H1 (cell line): ENCODE measurements at regions not wholly inside any gene's neighbourhood (a gene's known extent, or its start where the extent isn't known, plus 50 kb on each side); places are given as distances from the start of the nearest gene placed in this dataset.

ENCODE experiments used
- CTCF ChIA-PET: fragments of 300-600 bp; sonication (Branson Sonifier 250); formaldehyde crosslinking; loops from one replicate; lab custom pipeline; 2021; ENCODE audit not compliant: partially characterized antibody; lab: Charles Lee
- POLR2A ChIA-PET: fragments of 300-600 bp; sonication (Branson Sonifier 250); formaldehyde crosslinking; loops from one replicate; lab custom pipeline; 2021; ENCODE audit warnings: inconsistent platforms; ENCODE audit not compliant: partially characterized antibody; lab: Charles Lee
- DNase-seq, 2 experiments: peaks; one replicate each; pipeline versions ENCODE4 v3.0.0 to v3.0.0-alpha.2; 2010 to 2022; ENCODE audit warnings: low spot score in 2 of 2, low read depth in 1 of 2, mixed read lengths in 1 of 2
- FAIRE-seq: peaks from 2 replicates; lab custom pipeline; 2011; peaks lifted over from hg19 to GRCh38; lab: Jason Lieb, UNC
- H2AFZ ChIP-seq: 2 replicates; pipeline ENCODE4 v1.8.1; 2012; ENCODE audit warnings: low read length, inconsistent platforms
- H2AK5ac ChIP-seq: 2 replicates; pipeline ENCODE4 v1.6.1; 2013; ENCODE audit warnings: low read depth, low read length
- H2BK120ac ChIP-seq: replicated peaks from 2 replicates; pipeline ENCODE3; 2013; ENCODE audit warnings: low read depth, low read length, inconsistent platforms
- H2BK12ac ChIP-seq: 2 replicates; pipeline ENCODE4 v1.6.1; 2013; ENCODE audit warnings: low read depth, low read length
- H2BK15ac ChIP-seq: 2 replicates; pipeline ENCODE4 v1.6.1; 2013; ENCODE audit warnings: low read length
- H2BK20ac ChIP-seq: 2 replicates; pipeline ENCODE4 v1.6.1; 2013; ENCODE audit warnings: low read length
- H2BK5ac ChIP-seq: 2 replicates; pipeline ENCODE4 v1.6.1; 2013; ENCODE audit warnings: low read depth, low read length
- H3K14ac ChIP-seq: 2 replicates; pipeline ENCODE4 v1.6.1; 2013; ENCODE audit warnings: inconsistent platforms; ENCODE audit not compliant: insufficient read length
- H3K18ac ChIP-seq: 2 replicates; pipeline ENCODE4 v1.6.1; 2013; ENCODE audit warnings: low read length; ENCODE audit errors: extremely low read depth
- H3K23ac ChIP-seq: 2 replicates; pipeline ENCODE4 v1.6.1; 2013; ENCODE audit warnings: inconsistent platforms; ENCODE audit not compliant: insufficient read length
- H3K23me2 ChIP-seq: 2 replicates; pipeline ENCODE4 v1.6.1; 2013; ENCODE audit warnings: low read depth, low read length
- H3K27ac ChIP-seq: 2 replicates; pipeline ENCODE4 v1.6.1; 2011; ENCODE audit warnings: low read depth, low read length, inconsistent platforms
- H3K27me3 ChIP-seq, 4 experiments: replicated peaks in 1 of 4; 1 replicate in 1 of 4; 2 replicates in 3 of 4; pipeline versions ENCODE4 v1.6.1 to v1.8.1; 2011 to 2013; ENCODE audit warnings: low read length in 3 of 4, mild to moderate bottlenecking in 3 of 4, inconsistent platforms in 2 of 4, mixed read lengths in 2 of 4, moderate library complexity in 1 of 4; ENCODE audit not compliant: control insufficient read depth in 3 of 4, insufficient read depth in 3 of 4; ENCODE audit errors: extremely low read depth in 1 of 4
- H3K36me3 ChIP-seq, 4 experiments: 2 replicates each; pipeline versions ENCODE4 v1.6.1 to v1.8.1; 2011 to 2013; ENCODE audit warnings: mild to moderate bottlenecking in 4 of 4, low read length in 3 of 4, moderate library complexity in 2 of 4, control low read depth in 1 of 4, inconsistent platforms in 1 of 4; ENCODE audit not compliant: insufficient read depth in 4 of 4, control insufficient read depth in 2 of 4
- H3K4ac ChIP-seq: replicated peaks from 2 replicates; pipeline ENCODE3; 2013; ENCODE audit warnings: low read length, low read depth, mixed read lengths, inconsistent platforms; ENCODE audit not compliant: insufficient read length
- H3K4me1 ChIP-seq, 4 experiments: replicated peaks in 1 of 4; 1 replicate in 1 of 4; 2 replicates in 3 of 4; pipeline versions ENCODE4 v1.6.1 to v1.8.1; 2011 to 2013; ENCODE audit warnings: low read length in 3 of 4, inconsistent platforms in 2 of 4, mixed read lengths in 1 of 4; ENCODE audit not compliant: insufficient read depth in 4 of 4, control insufficient read depth in 3 of 4
- H3K4me2 ChIP-seq, 2 experiments: 2 replicates each; pipeline versions ENCODE4 v1.6.1 to v1.8.1; 2011 to 2013; ENCODE audit warnings: low read depth in 2 of 2, low read length in 2 of 2, control low read depth in 1 of 2, inconsistent platforms in 1 of 2, mild to moderate bottlenecking in 1 of 2; ENCODE audit not compliant: insufficient read depth in 1 of 2
- H3K4me3 ChIP-seq, 4 experiments: fragments of 200-600, 300-600 bp in 1 of 4; sonication (generic), shearing (Covaris generic), sonication (Bioruptor Twin) in 1 of 4; 2 replicates each; pipeline versions ENCODE4 v1.5.1 to v1.8.1; 2011 to 2016; ENCODE audit warnings: low read length in 4 of 4, low read depth in 3 of 4, control low read depth in 2 of 4, inconsistent platforms in 2 of 4, mild to moderate bottlenecking in 2 of 4, mixed read lengths in 1 of 4, moderate library complexity in 1 of 4; ENCODE audit not compliant: insufficient read depth in 2 of 4; ENCODE audit errors: extremely low read depth in 1 of 4
- H3K56ac ChIP-seq: replicated peaks from 2 replicates; pipeline ENCODE3; 2013; ENCODE audit warnings: low read depth, mild to moderate bottlenecking, mixed read lengths, low read length, inconsistent platforms; ENCODE audit not compliant: insufficient read length
- H3K79me1 ChIP-seq: 2 replicates; pipeline ENCODE4 v1.6.1; 2013; ENCODE audit warnings: low read depth, low read length, control low read depth
- H3K79me2 ChIP-seq, 2 experiments: 2 replicates each; pipeline versions ENCODE4 v1.6.1 to v1.8.1; 2012 to 2013; ENCODE audit warnings: low read length in 2 of 2, mild to moderate bottlenecking in 2 of 2, inconsistent platforms in 1 of 2; ENCODE audit not compliant: insufficient read depth in 2 of 2, control insufficient read depth in 1 of 2
- H3K9ac ChIP-seq, 4 experiments: replicated peaks in 1 of 4; 1 replicate in 1 of 4; 2 replicates in 3 of 4; pipeline versions ENCODE4 v1.6.1 to v1.8.1; 2011 to 2013; ENCODE audit warnings: low read depth in 3 of 4, low read length in 3 of 4, control low read depth in 2 of 4, mild to moderate bottlenecking in 2 of 4, moderate library complexity in 2 of 4, inconsistent platforms in 1 of 4; ENCODE audit errors: extremely low read depth in 1 of 4
- H3K9me3 ChIP-seq, 2 experiments: 2 replicates each; pipeline versions ENCODE4 v1.6.1 to v1.8.1; 2012 to 2013; ENCODE audit warnings: mild to moderate bottlenecking in 2 of 2, moderate library complexity in 2 of 2, control low read depth in 1 of 2, inconsistent platforms in 1 of 2, low read depth in 1 of 2, low read length in 1 of 2, mixed read lengths in 1 of 2; ENCODE audit not compliant: insufficient read depth in 2 of 2
- H4K20me1 ChIP-seq, 2 experiments: replicated peaks in 1 of 2; 2 replicates each; pipeline versions ENCODE3 to v1.8.1; 2011 to 2013; ENCODE audit warnings: inconsistent platforms in 2 of 2, low read length in 2 of 2, mild to moderate bottlenecking in 1 of 2; ENCODE audit not compliant: insufficient read depth in 2 of 2, control insufficient read depth in 1 of 2
- H4K5ac ChIP-seq: 2 replicates; pipeline ENCODE4 v1.6.1; 2013; ENCODE audit warnings: low read length, low read depth, mixed read lengths, inconsistent platforms; ENCODE audit not compliant: insufficient read length
- H4K8ac ChIP-seq: 2 replicates; pipeline ENCODE4 v1.8.0; 2013; ENCODE audit warnings: mild to moderate bottlenecking, moderate library complexity, low read length, inconsistent platforms; ENCODE audit not compliant: insufficient read depth; ENCODE audit errors: extremely low read depth
- H4K91ac ChIP-seq: replicated peaks from 2 replicates; pipeline ENCODE3; 2013; ENCODE audit warnings: low read length, mixed read lengths, inconsistent platforms; ENCODE audit not compliant: insufficient read length
- BACH1 ChIP-seq: IDR thresholded peaks from 2 replicates; pipeline ENCODE4 v1.6.1; 2012; ENCODE audit warnings: low read length, improper control_type of control experiment
- CEBPB ChIP-seq: IDR thresholded peaks from 2 replicates; pipeline ENCODE4 v1.6.1; 2012; ENCODE audit warnings: low read depth, low read length
- CTBP2 ChIP-seq: IDR thresholded peaks from 2 replicates; pipeline ENCODE4 v1.7.0; 2011; ENCODE audit warnings: borderline replicate concordance, mild to moderate bottlenecking, moderate library complexity, mixed read lengths, low read length; ENCODE audit not compliant: insufficient read depth, insufficient read length
- EZH2 ChIP-seq: fragments of 200-600 bp; sonication (generic); IDR thresholded peaks from 2 replicates; pipeline ENCODE4 v1.7.1; 2012; ENCODE audit warnings: low read depth, mild to moderate bottlenecking, moderate library complexity, low read length, inconsistent platforms; ENCODE audit not compliant: severe bottlenecking
- FOSL1 ChIP-seq: IDR thresholded peaks from 2 replicates; pipeline ENCODE4 v1.6.1; 2011; ENCODE audit warnings: mild to moderate bottlenecking, low read depth, low read length, moderate library complexity; ENCODE audit not compliant: insufficient read depth
- HDAC2 ChIP-seq, 2 experiments: fragments of 300-600 bp in 1 of 2; sonication (generic) in 1 of 2; IDR thresholded peaks; 2 replicates each; pipeline ENCODE4 v1.6.1; 2011 to 2012; ENCODE audit warnings: low read depth in 2 of 2, low read length in 2 of 2, mild to moderate bottlenecking in 2 of 2, moderate library complexity in 2 of 2, borderline replicate concordance in 1 of 2, inconsistent platforms in 1 of 2
- KDM1A ChIP-seq: fragments of 200-600, 300-600 bp; sonication (generic); IDR thresholded peaks from 2 replicates; pipeline ENCODE4 v1.7.1; 2016; ENCODE audit warnings: mild to moderate bottlenecking, low read length, borderline replicate concordance
- NRF1 ChIP-seq: IDR thresholded peaks from 2 replicates; pipeline ENCODE4 v1.6.1; 2011; ENCODE audit warnings: mild to moderate bottlenecking, low read depth, low read length, improper control_type of control experiment
- POLR2AphosphoS5 ChIP-seq: IDR thresholded peaks from 2 replicates; pipeline ENCODE4 v1.6.1; 2011; ENCODE audit warnings: low read depth, low read length
- RBBP5 ChIP-seq: IDR thresholded peaks from 2 replicates; pipeline ENCODE4 v1.7.1; 2012; ENCODE audit warnings: low read depth, mild to moderate bottlenecking, inconsistent platforms, low read length, moderate library complexity, borderline replicate concordance
- RXRA ChIP-seq: IDR thresholded peaks from 2 replicates; pipeline ENCODE4 v1.6.1; 2011; ENCODE audit warnings: low read depth, mild to moderate bottlenecking, low read length, moderate library complexity; ENCODE audit not compliant: insufficient read depth
- SAP30 ChIP-seq: fragments of 300-600 bp; sonication (generic); IDR thresholded peaks from 2 replicates; pipeline ENCODE4 v1.7.1; 2012; ENCODE audit warnings: low read length, moderate library complexity, mild to moderate bottlenecking, inconsistent platforms; ENCODE audit not compliant: insufficient read depth, insufficient replicate concordance
- TCF12 ChIP-seq: IDR thresholded peaks from 2 replicates; pipeline ENCODE4 v1.6.1; 2011; ENCODE audit warnings: low read depth, mild to moderate bottlenecking, low read length
- USF2 ChIP-seq: IDR thresholded peaks from 2 replicates; pipeline ENCODE4 v1.6.1; 2011; ENCODE audit warnings: low read length, improper control_type of control experiment
- WGBS, 2 experiments: shearing (Covaris generic) in 1 of 2; methylation state at CpG; one replicate each; pipeline versions ENCODE4 v1.1.6 to v1.1.7; 2013 to 2015; ENCODE audit warnings: low lambda C conversion rate in 2 of 2, mixed read lengths in 2 of 2, inconsistent platforms in 1 of 2, low coverage in 1 of 2, missing lambda C conversion rate in 1 of 2; ENCODE audit not compliant: insufficient replicate concordance in 2 of 2, insufficient coverage in 1 of 2, insufficient read length in 1 of 2; ENCODE audit errors: extremely low coverage in 1 of 2, missing lambda C conversion rate in 1 of 2; 5-methylcytosine and 5-hydroxymethylcytosine counted together

GRCh38 chr6:40056865-40057264, 122.6 kb upstream of the MOCS1 start:
- Histone ChIP-seq H3K4ac (no peak overlapping the region), H4K5ac (no peak overlapping the region), H2BK12ac (no peak overlapping the region), H4K91ac (no peak overlapping the region), H3K23me2 (no peaks in the 10 kb centered on the region), H2AFZ (no peak overlapping the region), H3K4me2 (no peak overlapping the region), H4K20me1 (no peaks in the 10 kb centered on the region), H3K4me3 (no peak overlapping the region), H3K23ac (no peak overlapping the region), H3K79me2 (no peaks in the 10 kb centered on the region), H3K27ac (no peak overlapping the region), H2BK20ac (no peak overlapping the region), H3K36me3 (no peaks in the 10 kb centered on the region), H2AK5ac (no peak overlapping the region), H2BK15ac (no peak overlapping the region), H3K14ac (no peak overlapping the region), H2BK5ac (no peak overlapping the region), H3K9me3 (no peaks in the 10 kb centered on the region), H3K27me3 (no peaks in the 10 kb centered on the region), H3K4me1 (no peaks in the 10 kb centered on the region), H3K79me1 (no peaks in the 10 kb centered on the region), H3K56ac (no peak overlapping the region), H4K8ac (no peak overlapping the region), H2BK120ac (no peak overlapping the region), H3K9ac (no peak overlapping the region), H3K18ac (no peak overlapping the region)
- FAIRE-seq (no peak), DNase-seq (no peak)
- POLR2A ChIA-PET, result no interaction called here
- 85% methylated on average over 1 of the region's 1 CpG; no CpG with 5 or more reads in 1 of the 2 experiments for WGBS, 2 experiments
- CTCF ChIA-PET, result interaction anchor here (1.6 kb wide), 1 partner anchor 11 kb away, joined by 5 read pairs; no protein-coding TSS in a partner anchor
- no peak for TF ChIP-seq BACH1
- TF ChIP-seq NRF1, result no peak
- no peak for TF ChIP-seq HDAC2 (IDR thresholded peaks at IDR 0.05; ENCODE audit: borderline replicate concordance in 1 of 2, low read depth in 2 of 2, low read length in 2 of 2)
- TF ChIP-seq RXRA, result no peak
- no peak for TF ChIP-seq FOSL1
- no peak for TF ChIP-seq TCF12
- TF ChIP-seq EZH2, result no peak
- no peak for TF ChIP-seq RBBP5
- no peak for TF ChIP-seq KDM1A
- TF ChIP-seq POLR2AphosphoS5, result no peak
- TF ChIP-seq CEBPB, result no peak
- TF ChIP-seq SAP30, result no peak
- no peak for TF ChIP-seq USF2
- no peak for TF ChIP-seq CTBP2
